ENCODE measurements at regions not wholly inside any gene's neighbourhood (a gene's known extent, or its start where the extent isn't known, plus 50 kb on each side); places are given as distances from the start of the nearest gene placed in this dataset.

GRCh38 chr9:80932947-80933780, 756.2 kb downstream of the TLE1 start:
- Histone ChIP-seq H3K4me3 (ENCODE audit: low read depth, low read length) (no peak overlapping the region), H3K36me3 (ENCODE audit: control insufficient read depth, insufficient read depth, low read length) (no peaks in the 10 kb centered on the region), H3K27me3 (ENCODE audit: control insufficient read depth, insufficient read depth, low read length) (no peaks in the 10 kb centered on the region)
- no peak for TF ChIP-seq CTCF (IDR thresholded peaks at IDR 0.05; ENCODE audit: insufficient read depth, low read length, poor library complexity, severe bottlenecking)
- no peak for DNase-seq (ENCODE audit: low read depth)

- no peak for DNase-seq (ENCODE audit: low read depth)
- Histone ChIP-seq H3K4me3 (ENCODE audit: low read depth, low read length) (no peak overlapping the region), H3K36me3 (ENCODE audit: control insufficient read depth, insufficient read depth, low read length) (no peaks in the 10 kb centered on the region), H3K27me3 (ENCODE audit: control insufficient read depth, insufficient read depth, low read length) (no peaks in the 10 kb centered on the region)
- no peak for TF ChIP-seq CTCF (IDR thresholded peaks at IDR 0.05; ENCODE audit: insufficient read depth, low read length, poor library complexity, severe bottlenecking)
Observed at GRCh38 chr9:80932181-80932580, 757.2 kb downstream of the TLE1 start.

- Histone ChIP-seq H3K36me3 (ENCODE audit: control insufficient read depth, insufficient read depth, low read length) (no peaks in the 10 kb centered on the region), H3K27me3 (ENCODE audit: control insufficient read depth, insufficient read depth, low read length) (no peaks in the 10 kb centered on the region), H3K4me3 (ENCODE audit: low read depth, low read length) (no peak overlapping the region)
- DNase-seq (ENCODE audit: low read depth), result no peak
- TF ChIP-seq CTCF (IDR thresholded peaks at IDR 0.05; ENCODE audit: insufficient read depth, low read length, poor library complexity, severe bottlenecking), result no peak
Observed at GRCh38 chr9:80931163-80931562, 758.2 kb downstream of the TLE1 start.

GRCh38 chr9:80928697-80929096, 760.6 kb downstream of the TLE1 start:
- no peak for DNase-seq (ENCODE audit: low read depth)
- no peak for TF ChIP-seq CTCF (IDR thresholded peaks at IDR 0.05; ENCODE audit: insufficient read depth, low read length, poor library complexity, severe bottlenecking)

DNA sequence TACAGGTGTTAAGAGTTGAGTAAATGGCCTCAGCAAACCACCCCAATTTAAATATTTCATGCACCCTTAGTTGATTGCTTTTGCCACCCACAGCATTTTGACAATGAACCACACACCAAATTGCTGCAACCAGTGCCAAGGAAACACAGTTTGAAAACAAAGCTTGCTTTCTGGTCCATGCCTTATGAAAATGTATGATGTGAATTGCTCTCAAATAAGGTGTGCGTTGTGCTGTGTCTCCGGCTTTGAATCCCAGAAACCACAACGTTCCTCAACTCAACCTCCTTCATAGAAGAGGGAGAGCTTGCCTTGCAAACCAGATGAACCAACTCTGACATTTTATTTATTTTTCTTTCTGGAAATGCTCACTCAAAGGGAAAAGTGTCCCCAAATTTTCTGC, 762.7 kb downstream of the TLE1 start:
- TF ChIP-seq CTCF (IDR thresholded peaks at IDR 0.05; ENCODE audit: insufficient read depth, low read length, poor library complexity, severe bottlenecking), result no peak
- no peak for DNase-seq (ENCODE audit: low read depth)
- no peaks in the 10 kb centered on the region for H3K36me3 ChIP-seq (ENCODE audit: control insufficient read depth, insufficient read depth, low read length)
- H3K27me3 ChIP-seq (ENCODE audit: control insufficient read depth, insufficient read depth, low read length), result no peaks in the 10 kb centered on the region
- H3K4me3 ChIP-seq (ENCODE audit: low read depth, low read length), result no peak overlapping the region

More at GRCh38 chr9:80928697-80929096, 760.6 kb downstream of the TLE1 start:
- H3K36me3 ChIP-seq (ENCODE audit: control insufficient read depth, insufficient read depth, low read length), result no peaks in the 10 kb centered on the region
- H3K4me3 ChIP-seq (ENCODE audit: low read depth, low read length), result no peak overlapping the region
- no peaks in the 10 kb centered on the region for H3K27me3 ChIP-seq (ENCODE audit: control insufficient read depth, insufficient read depth, low read length)

GRCh38 chr9:80922544-80922943, 766.8 kb downstream of the TLE1 start:
- DNase-seq (ENCODE audit: low read depth), result no peak
- H3K27me3 ChIP-seq (ENCODE audit: control insufficient read depth, insufficient read depth, low read length), result no peaks in the 10 kb centered on the region
- H3K36me3 ChIP-seq (ENCODE audit: control insufficient read depth, insufficient read depth, low read length), result no peaks in the 10 kb centered on the region
- TF ChIP-seq CTCF (IDR thresholded peaks at IDR 0.05; ENCODE audit: insufficient read depth, low read length, poor library complexity, severe bottlenecking), result no peak
- no peak overlapping the region for H3K4me3 ChIP-seq (ENCODE audit: low read depth, low read length)

All from kidney epithelial cell (primary cell).